Left lung (tissue), 4 donors: ENCODE measurements at regions not wholly inside any gene's neighbourhood (a gene's known extent, or its start where the extent isn't known, plus 50 kb on each side); places are given as distances from the start of the nearest gene placed in this dataset.
A peak's percentile ranks its signal among the peaks of the same experiment; 100 is the strongest.

Experiments used
- ATAC-seq: fragments of 200-7000 bp; cut with Tn5 transposase; one replicate; pipeline ENCODE4 v1.9.1; 2020; ENCODE audit warnings: moderate library complexity
- DNase-seq, 4 donors: peaks; one replicate each; pipeline ENCODE4 v3.0.0-alpha.2; 2013 to 2020
- H3K27ac ChIP-seq, 2 donors: fragments of 200-600 bp; sonication (generic) in 1 of 2; one replicate each; pipeline versions ENCODE4 v1.5.0 to v1.8.0; 2020 to 2021
- H3K27me3 ChIP-seq, 2 donors: fragments of 200-600 bp; sonication (generic) in 1 of 2; one replicate each; pipeline versions ENCODE4 v1.5.0 to v1.8.0; 2020 to 2021
- H3K36me3 ChIP-seq, 2 donors: fragments of 200-600 bp; sonication (generic) in 1 of 2; one replicate each; pipeline versions ENCODE4 v1.5.0 to v1.8.0; 2020 to 2021
- H3K4me1 ChIP-seq, 2 donors: fragments of 200-600 bp; one replicate each; pipeline ENCODE4 v1.8.0; 2021
- H3K4me3 ChIP-seq, 2 donors: fragments of 200-600 bp; sonication (generic) in 1 of 2; one replicate each; pipeline versions ENCODE4 v1.5.0 to v1.8.0; 2020 to 2021; ENCODE audit warnings: mild to moderate bottlenecking in 1 of 2
- H3K9me3 ChIP-seq, 2 donors: fragments of 200-600 bp; sonication (generic) in 1 of 2; one replicate each; pipeline versions ENCODE4 v1.5.0 to v1.8.0; 2020 to 2021
- CTCF ChIP-seq, 2 donors: fragments of 200-600 bp; sonication (generic) in 1 of 2; IDR thresholded peaks; one replicate each; pipeline versions ENCODE4 v1.5.0 to v1.8.0; 2021; ENCODE audit warnings: antibody characterized with exemption in 2 of 2
- intact Hi-C, 2 donors: fragments of 100-400 bp; cut with DNase I; formaldehyde crosslinking; loops; one replicate each; pipeline versions ENCODE4 v1.11.2 to v1.14.2; 2022
- donor health status: DM: no; HTN: yes; CAD: no.
- donor health status: DM: no; HTN: no; CAD: no.

- Histone ChIP-seq H3K27me3 (no peaks in the 10 kb centered on the region), H3K36me3 (no peaks in the 10 kb centered on the region)
These were observed 246.9 kb upstream of the DACH1 start for GRCh38 chr13:72113931-72114330.

GRCh38 chr13:72113076-72113475 is 246.1 kb upstream of the DACH1 start:
- no peaks in the 10 kb centered on the region for H3K9me3 ChIP-seq
- intact Hi-C loops: no loop called here
- H3K36me3 ChIP-seq: no peaks in the 10 kb centered on the region
- H3K27me3 ChIP-seq: no peaks in the 10 kb centered on the region
- H3K27ac ChIP-seq: no peak overlapping the region
- TF ChIP-seq CTCF (IDR thresholded peaks at IDR 0.05): no peak
- ATAC-seq (no peak), DNase-seq (peak in 2 of 4 donors; percentile 29 to 32)
- no peak overlapping the region for H3K4me3 ChIP-seq
- no peaks in the 10 kb centered on the region for H3K4me1 ChIP-seq

More at GRCh38 chr13:72113931-72114330, 246.9 kb upstream of the DACH1 start:
- H3K27ac ChIP-seq: no peak overlapping the region
- no peak for TF ChIP-seq CTCF (IDR thresholded peaks at IDR 0.05)
- intact Hi-C loops: no loop called here
- H3K4me3 ChIP-seq: no peak overlapping the region
- no peaks in the 10 kb centered on the region for H3K4me1 ChIP-seq
- ATAC-seq: no peak
- H3K9me3 ChIP-seq: no peaks in the 10 kb centered on the region
- DNase-seq: no peak

GRCh38 chr13:72112216-72112615 is 245.2 kb upstream of the DACH1 start:
- no peak for ATAC-seq
- intact Hi-C loops: no loop called here
- Histone ChIP-seq H3K4me1 (no peaks in the 10 kb centered on the region), H3K9me3 (peaks cover 0 to 3% of the 10 kb centered on the region in 2 donors), H3K4me3 (no peak overlapping the region), H3K36me3 (no peaks in the 10 kb centered on the region), H3K27ac (no peak overlapping the region), H3K27me3 (no peaks in the 10 kb centered on the region)
- TF ChIP-seq CTCF (IDR thresholded peaks at IDR 0.05): no peak
- DNase-seq: no peak

- Histone ChIP-seq H3K36me3 (no peaks in the 10 kb centered on the region), H3K4me1 (no peaks in the 10 kb centered on the region), H3K27ac (no peak overlapping the region), H3K9me3 (peaks cover 0 to 7% of the 10 kb centered on the region in 2 donors), H3K4me3 (no peak overlapping the region), H3K27me3 (no peaks in the 10 kb centered on the region)
- DNase-seq: no peak
- no peak for ATAC-seq
- intact Hi-C loops: no loop called here
- TF ChIP-seq CTCF (IDR thresholded peaks at IDR 0.05): no peak
These were observed 242.9 kb upstream of the DACH1 start for GRCh38 chr13:72109863-72110262.

- H3K36me3 ChIP-seq: no peaks in the 10 kb centered on the region
These were observed 237.7 kb upstream of the DACH1 start for GRCh38 chr13:72104656-72105180.

More at GRCh38 chr13:72104656-72105180, 237.7 kb upstream of the DACH1 start:
- no peak for TF ChIP-seq CTCF (IDR thresholded peaks at IDR 0.05)
- no peak for ATAC-seq
- intact Hi-C loops: no loop called here
- DNase-seq: no peak
- Histone ChIP-seq H3K27me3 (no peaks in the 10 kb centered on the region), H3K27ac (no peak overlapping the region), H3K4me1 (no peaks in the 10 kb centered on the region), H3K4me3 (no peak overlapping the region), H3K9me3 (peaks cover 0 to 7% of the 10 kb centered on the region in 2 donors)
